Ovary (tissue), 7 donors: ENCODE measurements at regions not wholly inside any gene's neighbourhood (a gene's known extent, or its start where the extent isn't known, plus 50 kb on each side); places are given as distances from the start of the nearest gene placed in this dataset.

Experiments
- DNase-seq, 5 donors: peaks; one replicate each; pipeline ENCODE4 v3.0.0-alpha.2; 2019 to 2020
- H3K27ac ChIP-seq, 2 donors: fragments of 200-600 bp; one replicate each; pipeline versions ENCODE4 v1.5.1 to v1.8.0; 2019 to 2022
- H3K27me3 ChIP-seq: fragments of 200-600 bp; one replicate; pipeline ENCODE4 v1.8.0; 2022
- H3K36me3 ChIP-seq: fragments of 200-600 bp; sonication (generic); one replicate; pipeline ENCODE4 v1.5.1; 2019
- H3K4me1 ChIP-seq: one replicate; pipeline ENCODE4 v1.8.1; 2013; ENCODE audit warnings: mild to moderate bottlenecking, moderate library complexity; ENCODE audit not compliant: insufficient read depth
- H3K4me3 ChIP-seq: fragments of 200-600 bp; sonication (generic); one replicate; pipeline ENCODE4 v1.5.1; 2017
- H3K9me3 ChIP-seq, 2 donors: fragments of 200-600 bp in 1 of 2; sonication (generic) in 1 of 2; one replicate each; pipeline versions ENCODE4 v1.5.1 to v1.8.1; 2013 to 2019; ENCODE audit warnings: mild to moderate bottlenecking in 1 of 2, moderate library complexity in 1 of 2
- EP300 ChIP-seq: sonication (generic); formaldehyde crosslinking; IDR thresholded peaks from one replicate; pipeline ENCODE4 v1.6.1; 2017; ENCODE audit warnings: antibody characterized with exemption
- POLR2A ChIP-seq: fragments of 450-650 bp; IDR thresholded peaks from one replicate; pipeline ENCODE4 v1.6.1; 2017; ENCODE audit warnings: antibody characterized with exemption, mild to moderate bottlenecking, moderate library complexity
- WGBS, 3 donors: extraction: QIAGEN DNeasy Blood & Tissue Kit in 1 of 3; methylation state at CpG; one replicate each; pipeline versions ENCODE4 v1.1.5 to v1.1.7; 2013 to 2017; 5-methylcytosine and 5-hydroxymethylcytosine counted together
- intact Hi-C, 4 donors: fragments of 100-400 bp; cut with DNase I; formaldehyde crosslinking; loops; one replicate each; pipeline versions ENCODE4 v1.11.0 to v1.15.1; 2022 to 2023
- TF ChIP-seq, protein P1 (sequence below), 3 donors: fragments of 450-650 bp in 2 of 3; fragments of 200-600 bp in 1 of 3; IDR thresholded peaks; one replicate each; pipeline versions ENCODE4 v1.5.1 to v1.8.0; 2016 to 2022; ENCODE audit warnings: antibody characterized with exemption in 3 of 3, mild to moderate bottlenecking in 1 of 3
- donor health status: DM: no; HTN: no; CAD: no; lungs with moderate emphysema.
- donor health status: DM: no; HTN: no; CAD: no.
- donor health status: Bipolar disorder and iron deficiency.
- donor health status: DM: no; HTN: no; CAD: no.
- donor health status: DM: yes; HTN: yes; CAD: no.

DNA sequence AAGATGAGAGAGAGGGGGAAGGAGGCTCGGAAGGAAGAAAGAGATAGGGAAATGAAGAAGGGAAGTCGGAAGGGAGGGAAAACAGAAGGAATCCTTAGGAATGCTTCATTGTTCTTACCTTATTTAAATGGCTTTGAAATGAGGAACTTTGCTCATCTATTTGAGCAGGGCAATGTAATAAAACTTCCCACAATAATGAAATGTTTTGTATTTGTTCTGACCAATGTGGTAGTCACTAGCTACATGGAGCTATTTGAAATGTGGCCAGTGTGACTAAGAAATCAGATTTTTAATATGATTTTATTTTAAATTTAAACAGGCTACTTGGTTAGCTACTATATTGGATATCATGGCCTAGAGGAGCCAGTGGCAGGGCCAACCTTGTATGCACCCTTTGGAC is 510.6 kb downstream of the HTR7 start:
- H3K27ac ChIP-seq, result no peak overlapping the region
- no peaks in the 10 kb centered on the region for H3K4me1 ChIP-seq
- no peak overlapping the region for H3K4me3 ChIP-seq
- H3K36me3 ChIP-seq, result no peaks in the 10 kb centered on the region
- H3K27me3 ChIP-seq, result no peaks in the 10 kb centered on the region
- no peaks in the 10 kb centered on the region for H3K9me3 ChIP-seq
- intact Hi-C loops, result no loop called here
- TF ChIP-seq, protein P1, sequence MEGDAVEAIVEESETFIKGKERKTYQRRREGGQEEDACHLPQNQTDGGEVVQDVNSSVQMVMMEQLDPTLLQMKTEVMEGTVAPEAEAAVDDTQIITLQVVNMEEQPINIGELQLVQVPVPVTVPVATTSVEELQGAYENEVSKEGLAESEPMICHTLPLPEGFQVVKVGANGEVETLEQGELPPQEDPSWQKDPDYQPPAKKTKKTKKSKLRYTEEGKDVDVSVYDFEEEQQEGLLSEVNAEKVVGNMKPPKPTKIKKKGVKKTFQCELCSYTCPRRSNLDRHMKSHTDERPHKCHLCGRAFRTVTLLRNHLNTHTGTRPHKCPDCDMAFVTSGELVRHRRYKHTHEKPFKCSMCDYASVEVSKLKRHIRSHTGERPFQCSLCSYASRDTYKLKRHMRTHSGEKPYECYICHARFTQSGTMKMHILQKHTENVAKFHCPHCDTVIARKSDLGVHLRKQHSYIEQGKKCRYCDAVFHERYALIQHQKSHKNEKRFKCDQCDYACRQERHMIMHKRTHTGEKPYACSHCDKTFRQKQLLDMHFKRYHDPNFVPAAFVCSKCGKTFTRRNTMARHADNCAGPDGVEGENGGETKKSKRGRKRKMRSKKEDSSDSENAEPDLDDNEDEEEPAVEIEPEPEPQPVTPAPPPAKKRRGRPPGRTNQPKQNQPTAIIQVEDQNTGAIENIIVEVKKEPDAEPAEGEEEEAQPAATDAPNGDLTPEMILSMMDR (IDR thresholded peaks at IDR 0.05), result no peak
- no peak for TF ChIP-seq POLR2A
- TF ChIP-seq EP300, result no peak
- 61 to 85% (median 75%) methylated on average over 2 of the region's 2 CpGs for WGBS, 3 donors
- no peak for DNase-seq

DNA sequence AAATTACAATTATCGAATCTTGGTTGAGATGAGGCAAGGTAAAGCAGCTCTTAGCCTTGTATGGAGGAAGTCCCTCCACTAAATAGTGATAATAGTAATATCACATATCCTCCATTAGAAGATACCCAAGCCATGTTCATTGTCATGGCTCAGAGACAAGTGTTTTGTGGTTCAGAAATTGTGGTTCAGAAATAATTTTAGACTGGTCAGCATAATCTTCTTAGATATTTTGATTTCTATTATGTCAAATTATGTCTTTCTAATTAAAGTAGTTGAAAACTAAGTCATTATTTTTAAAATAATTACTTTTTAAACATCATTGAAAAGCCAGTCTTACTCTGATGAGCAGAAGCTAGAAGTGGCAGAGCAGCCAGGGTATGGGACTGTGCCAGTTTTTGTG is 507.7 kb downstream of the HTR7 start:
- TF ChIP-seq, protein P1 (IDR thresholded peaks at IDR 0.05), result no peak
- no peak for TF ChIP-seq EP300
- TF ChIP-seq POLR2A, result no peak
- Histone ChIP-seq H3K9me3 (no peaks in the 10 kb centered on the region), H3K4me3 (no peak overlapping the region), H3K36me3 (no peaks in the 10 kb centered on the region), H3K4me1 (no peaks in the 10 kb centered on the region), H3K27me3 (no peaks in the 10 kb centered on the region), H3K27ac (no peak overlapping the region)
- 97 to 98% (median 98%) methylated on average over 1 of the region's 1 CpG for WGBS, 3 donors
- DNase-seq, result no peak
- intact Hi-C loops, result no loop called here

DNA sequence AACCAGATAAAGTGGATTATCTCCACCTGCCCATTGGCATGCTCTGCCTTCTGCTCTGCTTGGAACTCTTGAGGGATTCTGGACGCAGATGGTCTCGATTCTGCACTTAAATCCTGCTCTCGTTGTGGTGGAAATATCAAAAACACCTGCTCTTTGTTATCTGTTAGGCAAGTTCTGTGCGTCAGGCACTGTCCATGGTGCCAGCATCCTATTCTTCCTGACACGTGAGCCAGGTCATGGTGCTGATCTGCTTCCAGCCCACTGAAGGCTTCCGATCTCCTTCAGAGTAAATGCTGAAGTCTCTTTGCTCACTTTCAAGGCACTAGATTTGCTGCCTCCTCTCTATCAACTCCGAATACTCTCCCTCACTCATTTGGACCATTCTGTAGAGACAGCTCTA is 505.6 kb downstream of the HTR7 start:
- H3K9me3 ChIP-seq, result no peaks in the 10 kb centered on the region
- intact Hi-C loops, result no loop called here
- no peak for DNase-seq
- no peak overlapping the region for H3K27ac ChIP-seq
- H3K4me1 ChIP-seq, result no peaks in the 10 kb centered on the region
- H3K27me3 ChIP-seq, result no peaks in the 10 kb centered on the region
- 47 to 56% (median 49%) methylated on average over 7 of the region's 7 CpGs for WGBS, 3 donors
- H3K4me3 ChIP-seq, result no peak overlapping the region
- no peaks in the 10 kb centered on the region for H3K36me3 ChIP-seq
- TF ChIP-seq, protein P1 (IDR thresholded peaks at IDR 0.05), result no peak

DNA sequence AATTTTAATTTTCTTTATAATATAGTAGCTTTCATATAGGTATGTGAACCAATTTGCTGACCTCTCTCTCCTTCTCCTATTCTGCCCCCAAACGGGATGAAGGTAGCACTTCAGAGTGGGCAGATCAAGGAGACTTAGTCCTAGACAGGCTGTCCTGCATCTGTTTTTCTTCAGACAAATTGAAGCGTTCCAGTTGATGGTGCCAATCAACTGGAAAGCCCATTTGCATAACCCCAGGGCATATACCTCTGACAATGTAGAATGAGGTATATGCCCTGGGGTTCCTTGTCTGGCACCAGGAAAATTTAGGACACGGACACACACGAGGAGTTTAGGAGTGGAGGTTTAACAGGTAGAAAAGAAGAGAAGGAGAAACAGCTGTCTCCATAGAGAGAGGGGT is 502.9 kb downstream of the HTR7 start:
- no peak for DNase-seq
- 62 to 77% (median 68%) methylated on average over 4 of the region's 4 CpGs for WGBS, 3 donors
- Histone ChIP-seq H3K4me3 (no peak overlapping the region), H3K9me3 (no peaks in the 10 kb centered on the region), H3K36me3 (no peaks in the 10 kb centered on the region), H3K27me3 (no peaks in the 10 kb centered on the region), H3K27ac (no peak overlapping the region), H3K4me1 (no peaks in the 10 kb centered on the region)
- no peak for TF ChIP-seq EP300
- no peak for TF ChIP-seq POLR2A
- TF ChIP-seq, protein P1 (IDR thresholded peaks at IDR 0.05), result no peak
- intact Hi-C loops, result no loop called here
